ENCODE measurements at regions not wholly inside any gene's neighbourhood (a gene's known extent, or its start where the extent isn't known, plus 50 kb on each side); places are given as distances from the start of the nearest gene placed in this dataset.

GRCh38 chr3:43210049-43211027 lies 76.0 kb upstream of the SNRK start:
- peaks cover 4% of the 10 kb centered on the region for H3K27me3 ChIP-seq (ENCODE audit: control insufficient read depth, insufficient read depth, low read length)
- H3K4me3 ChIP-seq (ENCODE audit: low read depth, low read length) = no peak overlapping the region
- no peak overlapping the region for H3K27ac ChIP-seq (ENCODE audit: low read depth, low read length)
- CTCF ChIA-PET = interaction anchor here (1.0 kb wide), 1 partner anchor 13 kb away, joined by 5 read pairs; no protein-coding TSS in a partner anchor
- H3K9me3 ChIP-seq (ENCODE audit: control insufficient read depth, insufficient read depth, low read length) = no peaks in the 10 kb centered on the region
- TF ChIP-seq, protein P1, sequence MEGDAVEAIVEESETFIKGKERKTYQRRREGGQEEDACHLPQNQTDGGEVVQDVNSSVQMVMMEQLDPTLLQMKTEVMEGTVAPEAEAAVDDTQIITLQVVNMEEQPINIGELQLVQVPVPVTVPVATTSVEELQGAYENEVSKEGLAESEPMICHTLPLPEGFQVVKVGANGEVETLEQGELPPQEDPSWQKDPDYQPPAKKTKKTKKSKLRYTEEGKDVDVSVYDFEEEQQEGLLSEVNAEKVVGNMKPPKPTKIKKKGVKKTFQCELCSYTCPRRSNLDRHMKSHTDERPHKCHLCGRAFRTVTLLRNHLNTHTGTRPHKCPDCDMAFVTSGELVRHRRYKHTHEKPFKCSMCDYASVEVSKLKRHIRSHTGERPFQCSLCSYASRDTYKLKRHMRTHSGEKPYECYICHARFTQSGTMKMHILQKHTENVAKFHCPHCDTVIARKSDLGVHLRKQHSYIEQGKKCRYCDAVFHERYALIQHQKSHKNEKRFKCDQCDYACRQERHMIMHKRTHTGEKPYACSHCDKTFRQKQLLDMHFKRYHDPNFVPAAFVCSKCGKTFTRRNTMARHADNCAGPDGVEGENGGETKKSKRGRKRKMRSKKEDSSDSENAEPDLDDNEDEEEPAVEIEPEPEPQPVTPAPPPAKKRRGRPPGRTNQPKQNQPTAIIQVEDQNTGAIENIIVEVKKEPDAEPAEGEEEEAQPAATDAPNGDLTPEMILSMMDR (IDR thresholded peaks at IDR 0.05; ENCODE audit: low read depth, low read length) = no peak
- DNase-seq (ENCODE audit: low read depth, low spot score) = no peak
- POLR2A ChIA-PET = no interaction called here

GRCh38 chr3:43207628-43208085 lies 78.7 kb upstream of the SNRK start:
- CTCF ChIA-PET = no interaction called here
- no peak overlapping the region for H3K4me3 ChIP-seq (ENCODE audit: low read depth, low read length)
- POLR2A ChIA-PET = no interaction called here

DNA sequence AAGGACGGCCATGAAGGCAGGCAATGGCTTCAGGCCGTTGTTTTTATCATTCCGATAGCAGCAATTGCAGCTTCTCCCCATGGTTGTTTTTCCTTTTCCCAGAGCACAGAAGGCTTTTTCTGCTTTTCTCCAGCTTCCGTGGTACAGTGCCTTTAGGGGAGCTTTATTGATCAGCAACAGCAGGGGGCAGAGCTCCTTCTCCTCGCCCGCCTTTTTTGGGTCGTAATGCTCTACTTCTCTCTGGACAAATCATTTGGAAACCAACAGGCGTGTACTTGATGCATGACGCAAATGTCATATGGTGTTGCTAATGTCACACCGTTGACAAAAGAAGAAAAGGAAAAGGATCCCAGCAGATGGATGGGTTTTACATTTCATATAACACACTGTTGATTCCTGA lies 79.7 kb upstream of the SNRK start:
- H3K27me3 ChIP-seq (ENCODE audit: control insufficient read depth, insufficient read depth, low read length) = no peaks in the 10 kb centered on the region
- CTCF ChIA-PET = no interaction called here

More at GRCh38 chr3:43207628-43208085, 78.7 kb upstream of the SNRK start:
- TF ChIP-seq, protein P1 (IDR thresholded peaks at IDR 0.05; ENCODE audit: low read depth, low read length) = no peak
- no peak for DNase-seq (ENCODE audit: low read depth, low spot score)
- no peak overlapping the region for H3K27ac ChIP-seq (ENCODE audit: low read depth, low read length)
- no peaks in the 10 kb centered on the region for H3K9me3 ChIP-seq (ENCODE audit: control insufficient read depth, insufficient read depth, low read length)
- H3K27me3 ChIP-seq (ENCODE audit: control insufficient read depth, insufficient read depth, low read length) = no peaks in the 10 kb centered on the region

DNA sequence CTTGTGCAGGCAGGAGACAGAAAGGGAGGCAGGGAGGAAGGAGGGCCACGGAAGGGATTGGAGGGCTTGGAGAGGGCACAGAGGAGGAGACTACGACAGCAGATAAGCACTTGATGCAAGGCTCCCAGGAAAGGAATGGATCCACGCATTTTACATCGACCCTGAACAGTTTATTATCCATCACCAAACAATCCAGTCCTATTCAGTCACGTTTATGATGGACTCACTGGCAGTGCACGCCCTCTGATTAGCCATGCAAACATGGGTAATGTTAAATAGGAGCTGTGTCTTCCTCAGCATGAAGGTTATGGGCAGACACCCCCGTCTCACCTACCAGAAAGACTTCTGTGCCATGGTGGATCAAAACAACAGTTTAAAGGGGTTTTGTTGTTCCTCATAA lies 80.2 kb upstream of the SNRK start:
- ChIA-PET CTCF (no interaction called here), POLR2A (no interaction called here)

More for the DNA sequence above, 79.7 kb upstream of the SNRK start:
- Histone ChIP-seq H3K4me3 (ENCODE audit: low read depth, low read length) (no peak overlapping the region), H3K27ac (ENCODE audit: low read depth, low read length) (no peak overlapping the region), H3K9me3 (ENCODE audit: control insufficient read depth, insufficient read depth, low read length) (no peaks in the 10 kb centered on the region)
- DNase-seq (ENCODE audit: low read depth, low spot score) = no peak
- POLR2A ChIA-PET = no interaction called here
- TF ChIP-seq, protein P1 (IDR thresholded peaks at IDR 0.05; ENCODE audit: low read depth, low read length) = peak; percentile 16; the same call in 1 of the 2 replicates

More for the DNA sequence above, 80.2 kb upstream of the SNRK start:
- Histone ChIP-seq H3K27me3 (ENCODE audit: control insufficient read depth, insufficient read depth, low read length) (no peaks in the 10 kb centered on the region), H3K9me3 (ENCODE audit: control insufficient read depth, insufficient read depth, low read length) (no peaks in the 10 kb centered on the region), H3K4me3 (ENCODE audit: low read depth, low read length) (no peak overlapping the region), H3K27ac (ENCODE audit: low read depth, low read length) (no peak overlapping the region)
- DNase-seq (ENCODE audit: low read depth, low spot score) = no peak
- TF ChIP-seq, protein P1 (IDR thresholded peaks at IDR 0.05; ENCODE audit: low read depth, low read length) = no peak

Measured in AG04450 (cell line).